Panc1 (cell line): ENCODE measurements at regions not wholly inside any gene's neighbourhood (a gene's known extent, or its start where the extent isn't known, plus 50 kb on each side); places are given as distances from the start of the nearest gene placed in this dataset.
A peak's percentile ranks its signal among the peaks of the same experiment; 100 is the strongest.

Experiments
- ATAC-seq: fragments of 200-7000 bp; cut with Tn5 transposase; 2 replicates; pipeline ENCODE4 v1.9.1; 2020; ENCODE audit warnings: mild to moderate bottlenecking, moderate library complexity
- BruUV-seq: library from RNA; stranded (reverse); fragments of 400-500 nt; replicated peaks from 2 replicates; lab custom pipeline; 2021; lab: Mats Ljungman, UMichigan
- CTCF ChIA-PET: fragments of 300-600 bp; sonication (Branson Sonifier 250); formaldehyde crosslinking; loops from one replicate; lab custom pipeline; 2022; ENCODE audit warnings: antibody characterized with exemption; lab: Charles Lee
- POLR2A ChIA-PET: fragments of 300-600 bp; sonication (Branson Sonifier 250); formaldehyde crosslinking; loops from one replicate; lab custom pipeline; 2022; ENCODE audit warnings: antibody characterized with exemption; lab: Charles Lee
- DNase-seq: peaks from one replicate; pipeline ENCODE4 v3.0.0-alpha.2; 2010; ENCODE audit warnings: low read depth, low spot score
- H3K27ac ChIP-seq: 2 replicates; pipeline ENCODE4 v1.5.1; 2011; ENCODE audit warnings: mild to moderate bottlenecking, low read length, inconsistent platforms
- H3K27me3 ChIP-seq: fragments of 200-500 bp; sonication (Bioruptor generic); 2 replicates; pipeline ENCODE4 v1.6.0; 2014; ENCODE audit warnings: low read length, inconsistent platforms; ENCODE audit not compliant: control insufficient read depth, insufficient read depth
- H3K36me3 ChIP-seq: fragments of 200-500 bp; sonication (Bioruptor generic); 2 replicates; pipeline ENCODE4 v1.5.1; 2014; ENCODE audit warnings: inconsistent platforms, mild to moderate bottlenecking, low read length, moderate library complexity; ENCODE audit not compliant: control insufficient read depth, insufficient read depth
- H3K4me1 ChIP-seq: 2 replicates; pipeline ENCODE4 v1.5.1; 2011; ENCODE audit warnings: inconsistent platforms, mild to moderate bottlenecking, low read length, moderate library complexity; ENCODE audit not compliant: control insufficient read depth, insufficient read depth
- H3K4me3 ChIP-seq, 2 experiments: 2 replicates each; pipeline ENCODE4 v1.5.1; 2011 to 2012; ENCODE audit warnings: low read depth in 2 of 2, low read length in 2 of 2, mild to moderate bottlenecking in 2 of 2, inconsistent platforms in 1 of 2, moderate library complexity in 1 of 2
- H3K9me3 ChIP-seq: fragments of 200-500 bp; sonication (Bioruptor generic); 2 replicates; pipeline ENCODE4 v1.5.1; 2014; ENCODE audit warnings: low read depth, mild to moderate bottlenecking, inconsistent platforms, low read length, moderate library complexity; ENCODE audit not compliant: control insufficient read depth, insufficient read depth
- CTCF ChIP-seq: fragments of 450-650 bp; IDR thresholded peaks from 2 replicates; pipeline ENCODE4 v1.5.1; 2017; ENCODE audit warnings: mild to moderate bottlenecking
- POLR2AphosphoS5 ChIP-seq: IDR thresholded peaks from 2 replicates; pipeline ENCODE4 v1.6.1; 2012; ENCODE audit warnings: mild to moderate bottlenecking, low read depth, low read length, moderate library complexity
- REST ChIP-seq, 2 experiments: IDR thresholded peaks; 2 replicates each; pipeline ENCODE4 v1.6.1; 2011 to 2012; ENCODE audit warnings: low read depth in 2 of 2, control low read depth in 1 of 2, low read length in 1 of 2, mild to moderate bottlenecking in 1 of 2, moderate library complexity in 1 of 2; ENCODE audit not compliant: insufficient read depth in 1 of 2
- SIN3A ChIP-seq: IDR thresholded peaks from 2 replicates; pipeline ENCODE4 v1.6.1; 2012; ENCODE audit warnings: low read depth, mild to moderate bottlenecking, low read length, moderate library complexity, borderline replicate concordance; ENCODE audit not compliant: insufficient read depth
- TCF7L2 ChIP-seq: IDR thresholded peaks from 2 replicates; pipeline ENCODE4 v1.6.1; 2011; ENCODE audit warnings: mild to moderate bottlenecking, low read depth, low read length, inconsistent platforms
- in situ Hi-C: cut with HindIII; loops from 2 replicates; pipeline ENCODE4 v1.10.0; 2016; ENCODE audit warnings: low sequenced_read_pairs, low pct_unique_long_range_greater_than_20kb
- intact Hi-C: fragments of 100-400 bp; cut with micrococcal nuclease; formaldehyde crosslinking; loops from one replicate; pipeline ENCODE4 v1.10.0; 2022; ENCODE audit not compliant: unreplicated experiment

GRCh38 chr1:39129514-39129913 is 75.0 kb upstream of the MACF1 start:
- H3K9me3 ChIP-seq = no peaks in the 10 kb centered on the region
- ATAC-seq (peak; percentile 81), DNase-seq (no peak)
- CTCF ChIA-PET = no interaction called here
- H3K27me3 ChIP-seq = no peaks in the 10 kb centered on the region
- in situ Hi-C loops (no loop called here), intact Hi-C loops (no loop called here)
- BruUV-seq = no TSS peak
- no peak overlapping the region for H3K4me3 ChIP-seq
- peaks cover 62% of the 10 kb centered on the region for H3K4me1 ChIP-seq
- TF ChIP-seq CTCF (peak; percentile 72), REST (IDR thresholded peaks at IDR 0.05; ENCODE audit: insufficient read depth in 1 of 2, low read depth in 2 of 2, low read length in 1 of 2) (no peak), TCF7L2 (no peak)
- H3K27ac ChIP-seq = peak overlapping the region; percentile 78
- H3K36me3 ChIP-seq = no peaks in the 10 kb centered on the region
- POLR2A ChIA-PET = no interaction called here

- CTCF ChIA-PET = interaction anchor here (1.0 kb wide), 1 partner anchor 120 kb away, joined by 3 read pairs; no protein-coding TSS in a partner anchor
- H3K36me3 ChIP-seq = no peaks in the 10 kb centered on the region
- TF ChIP-seq TCF7L2 (no peak), CTCF (no peak), REST (IDR thresholded peaks at IDR 0.05; ENCODE audit: insufficient read depth in 1 of 2, low read depth in 2 of 2, low read length in 1 of 2) (no peak), SIN3A (no peak), POLR2AphosphoS5 (no peak)
- no peaks in the 10 kb centered on the region for H3K9me3 ChIP-seq
- H3K27me3 ChIP-seq = no peaks in the 10 kb centered on the region
- no TSS peak for BruUV-seq
- ATAC-seq (0 out of 2 replicates have a peak, but pooled peaks have one; percentile 18), DNase-seq (no peak)
- H3K4me1 ChIP-seq = peaks cover 63% of the 10 kb centered on the region
- in situ Hi-C loops (no loop called here), intact Hi-C loops (no loop called here)
- H3K4me3 ChIP-seq = no peak overlapping the region
- H3K27ac ChIP-seq = peak overlapping the region; percentile 78
- POLR2A ChIA-PET = no interaction called here
Observed at GRCh38 chr1:39130325-39130724, 74.2 kb upstream of the MACF1 start.
